ENCODE measurements at regions not wholly inside any gene's neighbourhood (a gene's known extent, or its start where the extent isn't known, plus 50 kb on each side); places are given as distances from the start of the nearest gene placed in this dataset.

- TF ChIP-seq POLR2A (IDR thresholded peaks at IDR 0.05; ENCODE audit: low read length): no peak
- no peak for TF ChIP-seq GATA1 (IDR thresholded peaks at IDR 0.05; ENCODE audit: low read depth, low read length)
Observed at GRCh38 chr11:70530010-70530409, 131.7 kb downstream of the CTTN start.

Measured in erythroblast (primary cell).